ENCODE measurements at regions not wholly inside any gene's neighbourhood (a gene's known extent, or its start where the extent isn't known, plus 50 kb on each side); places are given as distances from the start of the nearest gene placed in this dataset.
"Not testable (repeated sequence)": the region's sequence is repeated elsewhere in the genome, so short reads cannot be mapped to it uniquely, and the experiment has no call there.

GRCh38 chr13:67462098-67462497 lies 232.0 kb upstream of the PCDH9 start:
- POLR2A ChIA-PET: no interaction called here
- TF ChIP-seq CTCF (IDR thresholded peaks at IDR 0.05; ENCODE audit: control extremely low read depth, extremely low read depth, low read depth, missing control alignments): no peak
- CTCF ChIA-PET: no interaction called here
- DNase-seq (ENCODE audit: extremely low spot score): no peak

GRCh38 chr13:67452526-67452925 lies 222.4 kb upstream of the PCDH9 start:
- CTCF ChIA-PET; DNase-seq (ENCODE audit: extremely low spot score); POLR2A ChIA-PET: not testable (repeated sequence)

- DNase-seq (ENCODE audit: extremely low spot score): no peak
- TF ChIP-seq CTCF (IDR thresholded peaks at IDR 0.05; ENCODE audit: control extremely low read depth, extremely low read depth, low read depth, missing control alignments): no peak
- ChIA-PET CTCF (no interaction called here), POLR2A (no interaction called here)
Measured at GRCh38 chr13:67445436-67445835, 215.3 kb upstream of the PCDH9 start.

- ChIA-PET CTCF (no interaction called here), POLR2A (no interaction called here)
- TF ChIP-seq CTCF (IDR thresholded peaks at IDR 0.05; ENCODE audit: control extremely low read depth, extremely low read depth, low read depth, missing control alignments): no peak
- DNase-seq (ENCODE audit: extremely low spot score): no peak
Measured at GRCh38 chr13:67443923-67444322, 213.8 kb upstream of the PCDH9 start.

- POLR2A ChIA-PET: no interaction called here
- no peak for DNase-seq (ENCODE audit: extremely low spot score)
- no peak for TF ChIP-seq CTCF (IDR thresholded peaks at IDR 0.05; ENCODE audit: control extremely low read depth, extremely low read depth, low read depth, missing control alignments)
- CTCF ChIA-PET: interaction anchor here (1.6 kb wide), 1 partner anchor 13 kb away, joined by 4 read pairs; no protein-coding TSS in a partner anchor
Measured at GRCh38 chr13:67440236-67440975, 210.3 kb upstream of the PCDH9 start.

- ChIA-PET CTCF (interaction anchor here (1.6 kb wide), 1 partner anchor 12 kb away, joined by 4 read pairs; no protein-coding TSS in a partner anchor), POLR2A (no interaction called here)
- DNase-seq (ENCODE audit: extremely low spot score): no peak
- no peak for TF ChIP-seq CTCF (IDR thresholded peaks at IDR 0.05; ENCODE audit: control extremely low read depth, extremely low read depth, low read depth, missing control alignments)
Measured at GRCh38 chr13:67439365-67439764, 209.2 kb upstream of the PCDH9 start.

GRCh38 chr13:67438465-67438864 lies 208.3 kb upstream of the PCDH9 start:
- POLR2A ChIA-PET: no interaction called here
- no peak for DNase-seq (ENCODE audit: extremely low spot score)
- no peak for TF ChIP-seq CTCF (IDR thresholded peaks at IDR 0.05; ENCODE audit: control extremely low read depth, extremely low read depth, low read depth, missing control alignments)
- CTCF ChIA-PET: no interaction called here

Measured in GM10248 (cell line).